DND-41 (cell line): ENCODE measurements at regions not wholly inside any gene's neighbourhood (a gene's known extent, or its start where the extent isn't known, plus 50 kb on each side); places are given as distances from the start of the nearest gene placed in this dataset.

ENCODE experiments used
- ATAC-seq: fragments of 200-7000 bp; cut with Tn5 transposase; 3 replicates; pipeline ENCODE4 v1.9.1; 2021; ENCODE audit warnings: low read depth; ENCODE audit not compliant: insufficient read depth
- DNase-seq: peaks from one replicate; pipeline ENCODE4 v3.0.0-alpha.2; 2020
- H2AFZ ChIP-seq: 2 replicates; pipeline ENCODE4 v1.6.0; 2012; ENCODE audit warnings: low read depth, low read length
- H3K27ac ChIP-seq: 2 replicates; pipeline ENCODE4 v1.5.1; 2012; ENCODE audit warnings: low read length, inconsistent platforms
- H3K27me3 ChIP-seq: fragments of 200-600 bp; sonication (generic); 2 replicates; pipeline ENCODE4 v1.6.0; 2012; ENCODE audit warnings: low read length, mild to moderate bottlenecking, inconsistent platforms; ENCODE audit not compliant: insufficient read depth, poor library complexity
- H3K36me3 ChIP-seq: 2 replicates; pipeline ENCODE4 v1.5.1; 2012; ENCODE audit warnings: low read length, inconsistent platforms; ENCODE audit not compliant: insufficient read depth
- H3K4me1 ChIP-seq: 2 replicates; pipeline ENCODE4 v1.5.1; 2012; ENCODE audit warnings: mild to moderate bottlenecking, low read length; ENCODE audit not compliant: insufficient read depth
- H3K4me2 ChIP-seq: 2 replicates; pipeline ENCODE4 v1.6.0; 2012; ENCODE audit warnings: mild to moderate bottlenecking, moderate library complexity, low read length, inconsistent platforms; ENCODE audit not compliant: insufficient read depth
- H3K4me3 ChIP-seq, 2 experiments: fragments of 200-600 bp in 1 of 2; shearing (Covaris generic) in 1 of 2; 2 replicates each; pipeline ENCODE4 v1.5.1; 2012 to 2016; ENCODE audit warnings: inconsistent platforms in 2 of 2, low read length in 2 of 2, mild to moderate bottlenecking in 2 of 2, low read depth in 1 of 2, moderate library complexity in 1 of 2
- H3K79me2 ChIP-seq: 2 replicates; pipeline ENCODE4 v1.6.0; 2012; ENCODE audit warnings: low read length, inconsistent platforms; ENCODE audit not compliant: insufficient read depth
- H3K9ac ChIP-seq: 2 replicates; pipeline ENCODE4 v1.6.0; 2012; ENCODE audit warnings: low read depth, mild to moderate bottlenecking, inconsistent platforms, low read length, moderate library complexity
- H3K9me3 ChIP-seq: 2 replicates; pipeline ENCODE4 v1.5.1; 2012; ENCODE audit warnings: low read length, moderate library complexity, mild to moderate bottlenecking, inconsistent platforms; ENCODE audit not compliant: insufficient read depth, severe bottlenecking
- H4K20me1 ChIP-seq: 2 replicates; pipeline ENCODE4 v1.6.0; 2012; ENCODE audit warnings: low read length; ENCODE audit not compliant: insufficient read depth
- CTCF ChIP-seq: IDR thresholded peaks from 2 replicates; pipeline ENCODE4 v1.5.1; 2012; ENCODE audit warnings: borderline replicate concordance, low read length, moderate library complexity, mild to moderate bottlenecking; ENCODE audit not compliant: poor library complexity, severe bottlenecking; ENCODE audit errors: extremely low read depth
- EZH2 ChIP-seq: IDR thresholded peaks from 3 replicates; pipeline ENCODE4 v1.6.1; 2012; ENCODE audit warnings: borderline replicate concordance, low read depth, mild to moderate bottlenecking, moderate library complexity, low read length, inconsistent platforms; ENCODE audit not compliant: severe bottlenecking

GRCh38 chr3:162262129-162262528 lies 765.5 kb downstream of the OTOL1 start:
- ATAC-seq = no peak
- Histone ChIP-seq H3K9ac (no peak overlapping the region), H3K27ac (peak overlapping the region; percentile 35; the same call in 1 of the 2 replicates), H3K79me2 (no peaks in the 10 kb centered on the region), H2AFZ (no peak overlapping the region), H3K4me3 (no peak overlapping the region), H3K27me3 (no peaks in the 10 kb centered on the region), H3K36me3 (no peaks in the 10 kb centered on the region), H3K4me2 (no peak overlapping the region), H4K20me1 (no peaks in the 10 kb centered on the region), H3K4me1 (peaks cover 19% of the 10 kb centered on the region), H3K9me3 (no peaks in the 10 kb centered on the region)
- TF ChIP-seq EZH2 (no peak), CTCF (no peak)
- no peak for DNase-seq

- Histone ChIP-seq H3K27ac (peak overlapping the region; percentile 68), H3K4me2 (0 out of 2 replicates have a peak overlapping the region, but pooled peaks have one; percentile 11), H4K20me1 (no peaks in the 10 kb centered on the region), H3K79me2 (no peaks in the 10 kb centered on the region), H3K4me3 (no peak overlapping the region), H2AFZ (0 out of 2 replicates have a peak overlapping the region, but pooled peaks have one; percentile 53), H3K36me3 (no peaks in the 10 kb centered on the region), H3K9me3 (no peaks in the 10 kb centered on the region), H3K4me1 (peaks cover 19% of the 10 kb centered on the region), H3K27me3 (no peaks in the 10 kb centered on the region), H3K9ac (peak overlapping the region; percentile 21; the same call in 1 of the 2 replicates)
- TF ChIP-seq EZH2 = no peak
- peak; percentile 23 for TF ChIP-seq CTCF
- peak; percentile 100 for ATAC-seq
- DNase-seq = peak; percentile 71
Measured at GRCh38 chr3:162263596-162263995, 767.0 kb downstream of the OTOL1 start.

GRCh38 chr3:162269636-162270458 lies 773.2 kb downstream of the OTOL1 start:
- no peak for TF ChIP-seq CTCF
- no peak for TF ChIP-seq EZH2
- ATAC-seq (no peak), DNase-seq (no peak)
- Histone ChIP-seq H3K79me2 (no peaks in the 10 kb centered on the region), H3K27ac (no peak overlapping the region), H3K9ac (no peak overlapping the region), H3K4me2 (no peak overlapping the region), H3K27me3 (no peaks in the 10 kb centered on the region), H3K36me3 (no peaks in the 10 kb centered on the region), H3K4me1 (peaks cover 13% of the 10 kb centered on the region), H4K20me1 (no peaks in the 10 kb centered on the region), H3K9me3 (no peaks in the 10 kb centered on the region), H3K4me3 (no peak overlapping the region), H2AFZ (no peak overlapping the region)
